ENCODE measurements at regions not wholly inside any gene's neighbourhood (a gene's known extent, or its start where the extent isn't known, plus 50 kb on each side); places are given as distances from the start of the nearest gene placed in this dataset.

- TF ChIP-seq POLR2A (IDR thresholded peaks at IDR 0.05), result no peak
- no peak for TF ChIP-seq CTCF (IDR thresholded peaks at IDR 0.05)
These were observed 288.9 kb downstream of the LRRIQ3 start for GRCh38 chr1:73909043-73909562.

Measured in heart left ventricle (tissue), 13 donors.